HG03108 (cell line): ENCODE measurements at regions not wholly inside any gene's neighbourhood (a gene's known extent, or its start where the extent isn't known, plus 50 kb on each side); places are given as distances from the start of the nearest gene placed in this dataset.
"Not testable (repeated sequence)": the region's sequence is repeated elsewhere in the genome, so short reads cannot be mapped to it uniquely, and the experiment has no call there.

Experiments
- ATAC-seq: cut with Tn5 transposase; IDR thresholded peaks from one replicate; pipeline ENCODE4 v1.9.1; 2021; ENCODE audit warnings: moderate library complexity; ENCODE audit not compliant: unreplicated experiment

DNA sequence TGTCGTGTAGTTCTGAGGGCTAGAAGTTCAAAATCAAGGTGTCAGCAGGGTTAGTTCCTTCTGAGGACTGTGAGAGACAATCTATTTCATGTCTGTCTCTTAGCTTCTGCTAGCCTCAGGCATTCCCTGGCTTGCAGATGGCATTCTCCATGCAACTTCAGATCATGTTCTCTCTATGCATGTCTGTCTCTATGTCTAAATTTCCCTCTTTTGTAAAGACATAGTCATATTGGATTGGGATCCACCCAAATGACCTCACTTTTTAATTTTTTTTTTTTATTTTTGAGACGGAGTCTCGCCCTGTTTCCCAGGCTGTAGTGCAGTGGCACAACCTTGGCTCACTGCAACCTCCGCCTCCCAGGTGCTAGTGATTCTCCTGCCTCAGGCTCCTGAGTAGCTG is 104.6 kb downstream of the RAP2B start:
- ATAC-seq, result no peak

GRCh38 chr3:153268564-153269279 is 106.7 kb downstream of the RAP2B start:
- ATAC-seq, result no peak

GRCh38 chr3:153269730-153270129 is 107.7 kb downstream of the RAP2B start:
- no peak for ATAC-seq

DNA sequence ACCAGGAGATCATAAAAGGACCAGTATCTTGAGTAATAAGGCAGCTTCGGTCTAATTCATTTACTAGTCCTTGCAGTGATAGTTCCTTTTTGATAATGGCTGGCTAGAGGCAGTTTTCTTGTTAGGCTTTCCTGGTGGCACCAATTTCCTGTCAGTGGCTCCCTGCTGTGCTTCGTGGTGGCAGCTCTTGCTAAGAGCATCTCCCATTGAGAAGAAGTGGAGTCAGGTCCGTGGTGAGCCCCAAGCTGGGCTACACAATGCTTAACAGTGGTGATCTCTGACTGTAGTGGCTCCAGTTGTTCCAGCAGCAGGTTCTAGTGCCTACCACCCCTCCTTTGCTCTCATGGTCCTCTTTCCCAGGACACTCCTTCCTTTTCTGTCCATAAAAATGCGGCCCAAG is 111.2 kb downstream of the RAP2B start:
- ATAC-seq, result no peak

- no peak for ATAC-seq
These were observed 111.9 kb downstream of the RAP2B start for GRCh38 chr3:153273767-153274435.

- no peak for ATAC-seq
These were observed 112.5 kb downstream of the RAP2B start for GRCh38 chr3:153274561-153274960.

- no peak for ATAC-seq
These were observed 113.5 kb downstream of the RAP2B start for GRCh38 chr3:153275514-153275913.

GRCh38 chr3:153277029-153277428 is 115.0 kb downstream of the RAP2B start:
- no peak for ATAC-seq

DNA sequence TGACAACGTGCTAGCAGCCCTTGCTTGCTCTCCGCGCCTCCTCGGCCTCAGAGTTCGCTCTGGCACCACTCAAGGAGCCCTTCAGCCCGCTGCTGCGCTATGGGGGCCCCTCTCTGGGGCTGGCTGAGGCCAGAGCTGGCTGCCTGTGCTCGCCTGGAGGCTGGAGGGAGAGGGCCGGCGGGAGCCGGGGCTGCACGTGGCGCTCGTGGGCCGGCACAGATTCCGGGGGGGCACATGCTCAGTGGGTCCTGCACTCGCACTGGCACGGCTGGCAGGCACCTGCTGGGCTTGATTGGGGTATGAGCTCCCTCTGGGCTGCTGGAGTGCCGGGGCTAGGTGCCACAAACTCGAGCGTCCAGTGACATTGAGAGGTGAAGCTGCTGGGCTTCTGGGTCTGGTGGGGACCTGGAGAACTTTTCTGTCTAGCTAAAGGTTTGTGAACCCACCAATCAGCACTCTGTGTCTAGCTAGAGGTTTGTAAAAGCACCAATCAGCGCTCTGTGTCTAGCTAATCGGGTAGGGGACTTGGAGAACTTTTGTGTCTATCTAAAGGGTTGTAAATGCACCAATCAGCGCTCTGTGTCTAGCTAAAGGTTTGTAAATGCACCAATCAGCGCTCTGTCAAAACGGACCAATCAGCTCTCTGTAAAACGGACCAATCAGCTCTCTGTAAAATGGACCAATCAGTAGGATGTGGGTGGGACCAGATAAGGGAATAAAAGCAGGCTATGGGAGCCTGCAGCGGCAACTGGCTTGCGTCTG is 119.4 kb downstream of the RAP2B start:
- ATAC-seq, result not testable (repeated sequence)

DNA sequence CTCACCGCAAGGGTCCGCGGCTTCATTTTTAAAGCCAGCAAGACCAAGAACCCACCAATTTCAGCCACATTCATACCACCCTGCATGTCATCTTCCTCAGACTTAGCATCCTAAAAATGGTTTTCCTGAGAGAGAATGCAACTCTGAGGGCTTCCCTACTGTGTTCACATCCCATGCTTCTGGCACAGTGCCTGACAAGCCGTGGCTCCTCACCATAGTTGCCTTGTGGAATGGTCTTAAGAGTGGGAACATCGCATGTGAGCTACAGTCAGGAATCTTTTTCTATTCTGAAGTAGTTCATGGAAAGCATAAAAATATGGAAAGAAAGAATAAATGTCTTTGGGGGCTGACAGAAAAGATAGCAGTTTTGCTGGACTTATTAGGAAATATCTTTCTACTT is 120.3 kb downstream of the RAP2B start:
- ATAC-seq, result no peak

- peak; percentile 59 for ATAC-seq
These were observed 122.4 kb downstream of the RAP2B start for GRCh38 chr3:153284282-153284938.

GRCh38 chr3:153285194-153285641 is 123.2 kb downstream of the RAP2B start:
- no peak for ATAC-seq

- no peak for ATAC-seq
These were observed 124.0 kb downstream of the RAP2B start for GRCh38 chr3:153285982-153286381.

GRCh38 chr3:153287017-153287416 is 125.0 kb downstream of the RAP2B start:
- ATAC-seq, result no peak

DNA sequence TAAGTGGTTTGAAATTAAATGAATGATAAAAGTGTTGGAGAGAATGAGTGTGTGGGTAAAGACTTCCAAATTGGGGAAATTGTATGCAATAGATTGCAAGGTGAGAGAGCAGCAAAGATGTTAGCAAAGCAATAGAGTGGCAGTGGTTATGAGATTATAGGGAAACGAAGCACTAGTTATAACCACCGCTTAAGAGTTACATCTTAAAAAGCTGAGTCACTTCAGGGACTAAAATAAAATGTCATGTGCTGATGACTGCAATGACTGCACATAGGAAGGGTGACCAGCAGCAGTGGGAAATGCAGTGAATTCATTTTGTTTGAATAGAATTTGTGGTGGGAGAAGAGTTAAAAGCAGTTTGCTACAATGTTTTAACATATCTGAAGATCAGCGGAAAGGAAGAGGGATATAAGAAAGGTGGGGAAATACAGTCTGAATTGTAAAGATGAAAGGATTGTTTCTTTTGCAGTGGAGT is 127.3 kb downstream of the RAP2B start:
- ATAC-seq, result no peak

DNA sequence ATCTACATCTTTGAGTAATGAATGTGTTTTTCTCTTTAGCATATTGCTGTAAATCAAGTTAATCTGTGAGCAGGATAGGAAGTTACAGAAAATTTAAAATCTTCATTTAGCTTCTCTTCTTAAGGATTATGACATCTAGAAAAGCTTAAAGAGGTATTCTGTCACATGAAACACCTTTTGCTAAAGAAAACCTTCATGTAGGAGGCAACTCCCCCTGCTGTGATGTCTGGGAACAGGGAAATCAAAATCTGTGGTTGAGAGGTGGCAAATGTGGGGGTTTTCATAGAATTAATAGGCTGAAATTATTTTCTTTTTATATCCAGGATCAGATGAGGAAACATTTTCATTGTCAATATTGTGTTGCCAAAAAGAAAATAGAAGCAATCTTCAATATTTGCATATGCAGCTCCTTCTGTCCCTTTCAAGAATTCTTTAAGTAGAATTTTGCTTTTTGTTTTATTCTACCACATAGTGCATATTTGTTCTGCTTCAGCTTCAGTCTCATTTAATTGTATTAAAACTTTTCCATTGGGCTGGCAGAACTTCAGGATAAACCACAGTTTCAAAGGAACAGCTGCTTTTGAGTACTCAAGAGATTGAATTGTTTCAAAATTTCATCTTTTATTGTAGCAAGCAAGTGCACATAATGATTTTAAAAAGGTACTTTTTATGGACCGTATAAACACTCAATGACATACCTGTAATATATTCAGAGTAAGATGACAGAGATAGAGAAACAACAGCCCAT is 128.4 kb downstream of the RAP2B start:
- no peak for ATAC-seq

GRCh38 chr3:153291059-153291685 is 129.1 kb downstream of the RAP2B start:
- ATAC-seq, result no peak

DNA sequence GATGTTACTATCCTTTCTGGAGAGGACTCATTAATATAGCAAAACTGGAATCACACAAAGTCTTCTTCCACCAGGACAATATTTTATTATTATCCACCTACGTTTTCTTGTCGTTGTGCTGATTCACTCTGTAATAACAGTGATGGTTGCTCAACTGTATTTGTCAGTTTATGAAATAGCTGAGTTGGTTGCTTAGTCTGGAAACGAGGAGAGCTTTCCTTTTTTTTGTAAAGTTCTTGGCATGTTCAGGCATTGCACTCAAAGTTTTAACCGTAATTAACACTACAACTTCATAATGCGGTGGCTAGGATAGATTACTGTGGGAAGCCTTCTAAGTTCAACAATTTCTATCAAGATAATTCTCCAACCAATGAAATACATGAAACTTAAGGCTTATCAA is 131.2 kb downstream of the RAP2B start:
- ATAC-seq, result no peak

DNA sequence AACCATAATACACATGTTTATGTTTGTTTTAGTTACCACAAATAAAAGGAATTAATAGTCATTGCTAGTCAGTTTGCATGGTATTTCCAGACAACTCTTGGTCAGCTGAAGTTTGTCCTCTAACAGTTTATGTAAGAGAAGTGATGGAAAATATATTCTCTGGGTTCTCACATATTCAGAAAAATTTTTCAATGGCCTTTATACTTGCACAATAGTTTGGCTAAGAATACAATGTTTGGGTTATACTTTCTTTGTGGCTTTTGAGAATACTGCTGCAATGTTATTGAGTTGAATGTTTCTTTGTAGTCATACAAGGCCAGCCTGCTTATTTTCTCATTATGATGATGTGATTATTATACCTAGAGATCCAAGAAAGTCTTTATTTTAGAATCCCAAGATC is 133.9 kb downstream of the RAP2B start:
- ATAC-seq, result no peak

GRCh38 chr3:153305189-153305588 is 143.2 kb downstream of the RAP2B start:
- ATAC-seq, result no peak
